ENCODE measurements at regions not wholly inside any gene's neighbourhood (a gene's known extent, or its start where the extent isn't known, plus 50 kb on each side); places are given as distances from the start of the nearest gene placed in this dataset.

GRCh38 chr1:22349362-22350043 lies 102.1 kb upstream of the ZBTB40 start:
- Histone ChIP-seq H3K4me3 (ENCODE audit: low read depth, low read length) (no peak overlapping the region), H3K27me3 (replicated peaks) (peaks cover 22% of the 10 kb centered on the region), H3K36me3 (replicated peaks) (no peaks in the 10 kb centered on the region), H3K27ac (no peak overlapping the region)
- DNase-seq, result no peak
- in situ Hi-C loops (cut with HindIII; ENCODE audit: low pct_ligation_motif_present, low sequenced_read_pairs), result no loop called here
- TF ChIP-seq, protein P1, sequence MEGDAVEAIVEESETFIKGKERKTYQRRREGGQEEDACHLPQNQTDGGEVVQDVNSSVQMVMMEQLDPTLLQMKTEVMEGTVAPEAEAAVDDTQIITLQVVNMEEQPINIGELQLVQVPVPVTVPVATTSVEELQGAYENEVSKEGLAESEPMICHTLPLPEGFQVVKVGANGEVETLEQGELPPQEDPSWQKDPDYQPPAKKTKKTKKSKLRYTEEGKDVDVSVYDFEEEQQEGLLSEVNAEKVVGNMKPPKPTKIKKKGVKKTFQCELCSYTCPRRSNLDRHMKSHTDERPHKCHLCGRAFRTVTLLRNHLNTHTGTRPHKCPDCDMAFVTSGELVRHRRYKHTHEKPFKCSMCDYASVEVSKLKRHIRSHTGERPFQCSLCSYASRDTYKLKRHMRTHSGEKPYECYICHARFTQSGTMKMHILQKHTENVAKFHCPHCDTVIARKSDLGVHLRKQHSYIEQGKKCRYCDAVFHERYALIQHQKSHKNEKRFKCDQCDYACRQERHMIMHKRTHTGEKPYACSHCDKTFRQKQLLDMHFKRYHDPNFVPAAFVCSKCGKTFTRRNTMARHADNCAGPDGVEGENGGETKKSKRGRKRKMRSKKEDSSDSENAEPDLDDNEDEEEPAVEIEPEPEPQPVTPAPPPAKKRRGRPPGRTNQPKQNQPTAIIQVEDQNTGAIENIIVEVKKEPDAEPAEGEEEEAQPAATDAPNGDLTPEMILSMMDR (IDR thresholded peaks at IDR 0.05; ENCODE audit: low read depth, low read length, missing control alignments), result no peak

DNA sequence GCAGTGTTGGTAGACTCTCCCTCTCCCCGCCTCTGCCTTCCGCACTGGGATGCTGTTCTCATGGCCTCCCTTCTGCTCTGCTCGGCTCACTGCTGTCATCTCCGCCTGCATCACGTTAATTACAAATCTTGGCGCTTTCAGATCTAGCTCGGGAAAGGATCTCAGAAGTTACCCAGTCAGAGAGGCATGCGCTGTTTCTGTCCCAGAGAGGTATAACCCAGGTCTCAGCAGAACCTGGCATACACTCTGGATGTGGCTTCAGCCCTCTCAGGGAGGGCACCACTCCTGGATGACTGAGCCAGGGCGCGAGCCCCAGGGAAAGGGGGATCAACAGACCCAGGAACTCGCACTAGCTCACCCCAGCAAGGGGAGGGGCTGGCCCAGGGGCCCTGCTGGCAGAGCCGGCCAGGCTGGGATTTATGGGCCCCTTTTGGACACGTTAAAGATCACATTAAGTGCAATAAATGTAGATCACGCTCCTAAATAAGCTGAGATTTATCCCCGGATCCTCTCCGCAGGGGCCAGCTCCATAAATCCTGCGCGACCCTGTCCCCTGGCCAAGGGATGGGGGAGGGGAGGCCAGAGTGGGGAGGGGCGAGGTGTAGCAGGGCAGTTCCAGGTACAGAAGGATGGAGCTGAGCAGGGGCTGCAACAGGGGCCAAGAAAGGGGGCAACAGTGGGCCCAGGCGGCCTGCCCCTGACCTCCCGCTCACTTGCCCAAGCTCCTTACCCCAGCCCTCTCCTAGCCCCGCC lies 101.3 kb upstream of the ZBTB40 start:
- in situ Hi-C loops (cut with HindIII; ENCODE audit: low pct_ligation_motif_present, low sequenced_read_pairs), result no loop called here
- no peak overlapping the region for H3K27ac ChIP-seq
- H3K4me3 ChIP-seq (ENCODE audit: low read depth, low read length), result no peak overlapping the region
- no peaks in the 10 kb centered on the region for H3K36me3 ChIP-seq (replicated peaks)
- TF ChIP-seq, protein P1 (IDR thresholded peaks at IDR 0.05; ENCODE audit: low read depth, low read length, missing control alignments), result no peak
- peaks cover 22% of the 10 kb centered on the region for H3K27me3 ChIP-seq (replicated peaks)
- no peak for DNase-seq

GRCh38 chr1:22350924-22351767 lies 100.5 kb upstream of the ZBTB40 start:
- in situ Hi-C loops (cut with HindIII; ENCODE audit: low pct_ligation_motif_present, low sequenced_read_pairs), result no loop called here
- DNase-seq, result no peak
- TF ChIP-seq, protein P1 (IDR thresholded peaks at IDR 0.05; ENCODE audit: low read depth, low read length, missing control alignments), result no peak
- Histone ChIP-seq H3K27me3 (replicated peaks) (peaks cover 22% of the 10 kb centered on the region), H3K4me3 (ENCODE audit: low read depth, low read length) (no peak overlapping the region), H3K36me3 (replicated peaks) (no peaks in the 10 kb centered on the region), H3K27ac (no peak overlapping the region)

GRCh38 chr1:22351768-22352080 lies 99.9 kb upstream of the ZBTB40 start:
- TF ChIP-seq, protein P1 (IDR thresholded peaks at IDR 0.05; ENCODE audit: low read depth, low read length, missing control alignments), result no peak
- H3K27ac ChIP-seq, result no peak overlapping the region
- H3K36me3 ChIP-seq (replicated peaks), result no peaks in the 10 kb centered on the region
- no peak overlapping the region for H3K4me3 ChIP-seq (ENCODE audit: low read depth, low read length)
- DNase-seq, result no peak
- in situ Hi-C loops (cut with HindIII; ENCODE audit: low pct_ligation_motif_present, low sequenced_read_pairs), result no loop called here
- H3K27me3 ChIP-seq (replicated peaks), result peaks cover 25% of the 10 kb centered on the region

- no peak overlapping the region for H3K27ac ChIP-seq
- peaks cover 27% of the 10 kb centered on the region for H3K27me3 ChIP-seq (replicated peaks)
- in situ Hi-C loops (cut with HindIII; ENCODE audit: low pct_ligation_motif_present, low sequenced_read_pairs), result no loop called here
- no peaks in the 10 kb centered on the region for H3K36me3 ChIP-seq (replicated peaks)
- TF ChIP-seq, protein P1 (IDR thresholded peaks at IDR 0.05; ENCODE audit: low read depth, low read length, missing control alignments), result no peak
- no peak for DNase-seq
- H3K4me3 ChIP-seq (ENCODE audit: low read depth, low read length), result no peak overlapping the region
Measured at GRCh38 chr1:22352355-22352754, 99.3 kb upstream of the ZBTB40 start.
